OCI-LY7 (cell line): ENCODE measurements at regions not wholly inside any gene's neighbourhood (a gene's known extent, or its start where the extent isn't known, plus 50 kb on each side); places are given as distances from the start of the nearest gene placed in this dataset.

ENCODE experiments used
- BruUV-seq: library from RNA; stranded (reverse); fragments of 400-500 nt; replicated peaks from 2 replicates; lab custom pipeline; 2021; lab: Mats Ljungman, UMichigan
- CTCF ChIA-PET: fragments of 300-600 bp; sonication (Branson Sonifier 250); formaldehyde crosslinking; loops from one replicate; lab custom pipeline; 2022; ENCODE audit warnings: antibody characterized with exemption; ENCODE audit not compliant: unreplicated experiment; lab: Charles Lee
- POLR2A ChIA-PET: fragments of 300-600 bp; sonication (Branson Sonifier 250); formaldehyde crosslinking; loops from one replicate; lab custom pipeline; 2022; ENCODE audit warnings: antibody characterized with exemption; lab: Charles Lee
- DNase-seq: peaks from one replicate; pipeline ENCODE4 v3.0.0-alpha.2; 2015; ENCODE audit warnings: low spot score
- H2AFZ ChIP-seq: fragments of 200-600 bp; sonication (generic), shearing (Covaris generic); 2 replicates; pipeline ENCODE4 v1.6.1; 2014; ENCODE audit warnings: mild to moderate bottlenecking, antibody characterized with exemption, low read length, moderate library complexity
- H3K27ac ChIP-seq: fragments of 200-600 bp; sonication (generic); 2 replicates; pipeline ENCODE4 v1.5.1; 2014; ENCODE audit warnings: mixed run types, low read depth, mild to moderate bottlenecking, moderate library complexity, low read length, inconsistent platforms; ENCODE audit not compliant: poor library complexity, severe bottlenecking
- H3K36me3 ChIP-seq: fragments of 200-600 bp; sonication (generic); 2 replicates; pipeline ENCODE4 v1.6.1; 2014; ENCODE audit warnings: mild to moderate bottlenecking, antibody characterized with exemption, low read length, moderate library complexity, mixed read lengths; ENCODE audit not compliant: insufficient read depth
- H3K4me1 ChIP-seq: fragments of 200-600 bp; sonication (generic); 2 replicates; pipeline ENCODE4 v1.5.1; 2014; ENCODE audit warnings: mild to moderate bottlenecking, low read length; ENCODE audit not compliant: insufficient read depth, poor library complexity, severe bottlenecking
- H3K4me2 ChIP-seq: fragments of 200-600 bp; sonication (generic); 2 replicates; pipeline ENCODE4 v1.6.1; 2014; ENCODE audit warnings: mild to moderate bottlenecking, low read length
- H3K4me3 ChIP-seq: fragments of 200-600 bp; sonication (generic); 2 replicates; pipeline ENCODE4 v1.5.1; 2014; ENCODE audit warnings: mild to moderate bottlenecking, low read depth, low read length; ENCODE audit not compliant: poor library complexity, severe bottlenecking
- H3K79me2 ChIP-seq: fragments of 200-600 bp; sonication (generic); 2 replicates; pipeline ENCODE4 v1.6.1; 2016; ENCODE audit warnings: low read depth, mild to moderate bottlenecking, low read length, moderate library complexity, mixed read lengths; ENCODE audit not compliant: insufficient read depth
- H3K9me2 ChIP-seq: fragments of 200-600 bp; sonication (generic); 2 replicates; pipeline ENCODE4 v1.6.1; 2016; ENCODE audit warnings: mild to moderate bottlenecking, low read length, mixed read lengths; ENCODE audit not compliant: insufficient read depth
- H3K9me3 ChIP-seq: fragments of 200-600 bp; sonication (generic); 2 replicates; pipeline ENCODE4 v1.6.1; 2014; ENCODE audit warnings: mild to moderate bottlenecking, mixed run types, low read length, mixed read lengths
- H4K20me1 ChIP-seq: fragments of 200-600 bp; sonication (generic); 2 replicates; pipeline ENCODE4 v1.6.1; 2014; ENCODE audit warnings: mild to moderate bottlenecking, antibody characterized with exemption, low read length, moderate library complexity, mixed read lengths; ENCODE audit not compliant: insufficient read depth
- CTCF ChIP-seq: fragments of 200-600 bp; sonication (generic); conservative IDR thresholded peaks from 2 replicates; pipeline ENCODE4 v1.5.1; 2014; ENCODE audit warnings: mild to moderate bottlenecking, antibody characterized with exemption, low read length, moderate library complexity, mixed read lengths
- EZH2phosphoT487 ChIP-seq: fragments of 200-600 bp; sonication (generic); IDR thresholded peaks from 2 replicates; pipeline ENCODE4 v1.6.1; 2018; ENCODE audit warnings: low read depth, borderline replicate concordance, mild to moderate bottlenecking, mixed run types, antibody characterized with exemption, low read length, moderate library complexity, mixed read lengths
- intact Hi-C: fragments of 100-400 bp; cut with micrococcal nuclease; formaldehyde crosslinking; loops from one replicate; pipeline ENCODE4 v1.10.0; 2022; ENCODE audit not compliant: unreplicated experiment

GRCh38 chr6:157769776-157770426 is 53.1 kb upstream of the SNX9 start:
- Histone ChIP-seq H3K4me1 (peaks cover 31% of the 10 kb centered on the region), H3K4me2 (no peak overlapping the region), H3K79me2 (no peaks in the 10 kb centered on the region), H3K27ac (no peak overlapping the region), H3K36me3 (no peaks in the 10 kb centered on the region), H2AFZ (no peak overlapping the region), H3K9me2 (no peaks in the 10 kb centered on the region), H3K4me3 (no peak overlapping the region), H4K20me1 (no peaks in the 10 kb centered on the region), H3K9me3 (no peaks in the 10 kb centered on the region)
- ChIA-PET CTCF (no interaction called here), POLR2A (interaction anchor here (0.7 to 1.1 kb wide), 2 partner anchors 184 to 1667 kb away, joined by 3 read pairs; no protein-coding TSS in a partner anchor)
- BruUV-seq, result no TSS peak
- intact Hi-C loops, result loop anchor here (10.0 kb wide), 2 partner anchors 205 to 445 kb away; partner anchors contain the start of gene TMEM242
- DNase-seq, result no peak
- TF ChIP-seq EZH2phosphoT487 (no peak), CTCF (no peak)

GRCh38 chr6:157770946-157771345 is 52.1 kb upstream of the SNX9 start:
- Histone ChIP-seq H3K4me2 (no peak overlapping the region), H3K27ac (no peak overlapping the region), H3K4me3 (no peak overlapping the region), H4K20me1 (no peaks in the 10 kb centered on the region), H3K9me2 (no peaks in the 10 kb centered on the region), H3K9me3 (no peaks in the 10 kb centered on the region), H2AFZ (no peak overlapping the region), H3K4me1 (peaks cover 27% of the 10 kb centered on the region), H3K36me3 (no peaks in the 10 kb centered on the region), H3K79me2 (no peaks in the 10 kb centered on the region)
- no peak for DNase-seq
- POLR2A ChIA-PET, result no interaction called here
- BruUV-seq, result no TSS peak
- CTCF ChIA-PET, result no interaction called here
- TF ChIP-seq EZH2phosphoT487 (no peak), CTCF (no peak)
- intact Hi-C loops, result no loop called here

- Histone ChIP-seq H3K79me2 (no peaks in the 10 kb centered on the region), H3K36me3 (no peaks in the 10 kb centered on the region), H2AFZ (no peak overlapping the region), H3K4me1 (peaks cover 19% of the 10 kb centered on the region), H3K27ac (no peak overlapping the region), H3K4me3 (no peak overlapping the region), H3K9me2 (no peaks in the 10 kb centered on the region), H4K20me1 (no peaks in the 10 kb centered on the region), H3K4me2 (no peak overlapping the region), H3K9me3 (no peaks in the 10 kb centered on the region)
- ChIA-PET POLR2A (interaction anchor here (0.6 to 0.9 kb wide), 3 partner anchors 9 to 167 kb away, joined by 3 to 4 read pairs (median 3); no protein-coding TSS in a partner anchor), CTCF (no interaction called here)
- DNase-seq, result no peak
- intact Hi-C loops, result no loop called here
- TF ChIP-seq CTCF, result no peak
- no peak for TF ChIP-seq EZH2phosphoT487
- BruUV-seq, result no TSS peak
Observed at GRCh38 chr6:157772820-157773219, 50.2 kb upstream of the SNX9 start.
